HCT116 (cell line): ENCODE measurements at regions not wholly inside any gene's neighbourhood (a gene's known extent, or its start where the extent isn't known, plus 50 kb on each side); places are given as distances from the start of the nearest gene placed in this dataset.
A peak's percentile ranks its signal among the peaks of the same experiment; 100 is the strongest.
"Not testable (repeated sequence)": the region's sequence is repeated elsewhere in the genome, so short reads cannot be mapped to it uniquely, and the experiment has no call there.

Source experiments
- ATAC-seq: fragments of 200-7000 bp; cut with Tn5 transposase; 2 replicates; pipeline ENCODE4 v1.9.1; 2020; ENCODE audit warnings: mild to moderate bottlenecking, moderate library complexity
- BruUV-seq: library from RNA; stranded (reverse); fragments of 400-500 nt; replicated peaks from 2 replicates; lab custom pipeline; 2021; lab: Mats Ljungman, UMichigan
- CTCF ChIA-PET: fragments of 300-600 bp; sonication (Branson Sonifier 250); formaldehyde crosslinking; loops from one replicate; lab custom pipeline; 2021; ENCODE audit warnings: antibody characterized with exemption; lab: Charles Lee
- POLR2A ChIA-PET: fragments of 300-600, 350-600 bp; sonication (Branson Sonifier 250); formaldehyde crosslinking; loops from one replicate; lab custom pipeline; 2021; ENCODE audit warnings: antibody characterized with exemption; lab: Charles Lee
- RAD21 ChIA-PET, 2 experiments: fragments of 300-600 bp; sonication (Branson Sonifier 250); formaldehyde crosslinking; loops; one replicate each; lab custom pipeline; 2023; ENCODE audit warnings: low total read pairs in 2 of 2; ENCODE audit not compliant: uncharacterized antibody in 2 of 2, unreplicated experiment in 2 of 2, low non-redundant PET in 1 of 2; lab: Charles Lee
- DNase-seq: peaks from one replicate; pipeline ENCODE4 v3.0.0-alpha.2; 2010; ENCODE audit warnings: low read depth, low spot score
- H2AFZ ChIP-seq: fragments of 200-600 bp; shearing (Covaris generic), sonication (generic); 2 replicates; pipeline ENCODE4 v1.6.1; 2017; ENCODE audit warnings: low read depth, mixed run types, mixed read lengths, antibody characterized with exemption, low read length; ENCODE audit not compliant: poor library complexity, severe bottlenecking
- H3K27ac ChIP-seq: 2 replicates; pipeline ENCODE4 v1.5.1; 2012; ENCODE audit warnings: low read depth, low read length
- H3K27me3 ChIP-seq: fragments of 200-600 bp; sonication (generic); 2 replicates; pipeline ENCODE4 v1.6.1; 2016; ENCODE audit warnings: mixed run types, low read length, mixed read lengths; ENCODE audit not compliant: insufficient read depth
- H3K36me3 ChIP-seq, 2 experiments: fragments of 200-500 bp in 1 of 2; fragments of 200-600 bp in 1 of 2; sonication (Bioruptor generic) in 1 of 2; sonication (generic) in 1 of 2; 2 replicates each; pipeline versions ENCODE4 v1.5.1 to v1.6.1; 2014 to 2016; ENCODE audit warnings: low read length in 2 of 2, inconsistent platforms in 1 of 2, mixed read lengths in 1 of 2, mixed run types in 1 of 2; ENCODE audit not compliant: insufficient read depth in 2 of 2, control insufficient read depth in 1 of 2
- H3K4me1 ChIP-seq, 2 experiments: fragments of 200-600 bp in 1 of 2; sonication (generic) in 1 of 2; 2 replicates each; pipeline versions ENCODE4 v1.5.1 to v1.6.1; 2012 to 2017; ENCODE audit warnings: low read length in 2 of 2, inconsistent platforms in 1 of 2, mild to moderate bottlenecking in 1 of 2, mixed read lengths in 1 of 2, mixed run types in 1 of 2, moderate library complexity in 1 of 2; ENCODE audit not compliant: insufficient read depth in 2 of 2, control insufficient read depth in 1 of 2
- H3K4me2 ChIP-seq: fragments of 200-600 bp; sonication (generic); 2 replicates; pipeline ENCODE4 v1.6.1; 2017; ENCODE audit warnings: mixed run types, low read length, mixed read lengths
- H3K4me3 ChIP-seq, 2 experiments: fragments of 200-600 bp in 1 of 2; sonication (generic) in 1 of 2; replicated peaks in 1 of 2; 2 replicates each; pipeline ENCODE4 v1.5.1; 2011 to 2016; ENCODE audit warnings: low read length in 2 of 2, control low read depth in 1 of 2, low read depth in 1 of 2, mild to moderate bottlenecking in 1 of 2, mixed read lengths in 1 of 2, mixed run types in 1 of 2
- H3K79me2 ChIP-seq: fragments of 200-600 bp; sonication (generic); 2 replicates; pipeline ENCODE4 v1.6.1; 2017; ENCODE audit warnings: mild to moderate bottlenecking, mixed run types, low read length, moderate library complexity, mixed read lengths; ENCODE audit not compliant: insufficient read depth
- H3K9ac ChIP-seq: fragments of 200-600 bp; sonication (generic); 2 replicates; pipeline ENCODE4 v1.6.1; 2016; ENCODE audit warnings: low read length, mixed read lengths
- H3K9me2 ChIP-seq: fragments of 200-600 bp; sonication (generic), shearing (Covaris generic); 2 replicates; pipeline ENCODE4 v1.6.1; 2017; ENCODE audit warnings: mixed run types, mild to moderate bottlenecking, moderate library complexity; ENCODE audit not compliant: insufficient read depth
- H3K9me3 ChIP-seq, 2 experiments: fragments of 200-500 bp in 1 of 2; fragments of 200-600 bp in 1 of 2; sonication (Bioruptor generic) in 1 of 2; sonication (generic) in 1 of 2; 2 replicates each; pipeline ENCODE4 v1.6.1; 2014 to 2017; ENCODE audit warnings: low read length in 2 of 2, mixed read lengths in 2 of 2, inconsistent platforms in 1 of 2, low read depth in 1 of 2, mild to moderate bottlenecking in 1 of 2, mixed run types in 1 of 2, moderate library complexity in 1 of 2; ENCODE audit not compliant: control insufficient read depth in 1 of 2, insufficient read depth in 1 of 2
- H4K20me1 ChIP-seq: fragments of 200-600 bp; sonication (generic), shearing (Covaris generic); 2 replicates; pipeline ENCODE4 v1.6.1; 2017; ENCODE audit warnings: mixed run types, mild to moderate bottlenecking, moderate library complexity; ENCODE audit not compliant: insufficient read depth
- CBX3 ChIP-seq: IDR thresholded peaks from 2 replicates; pipeline ENCODE4 v1.6.1; 2012; ENCODE audit warnings: low read depth
- CEBPB ChIP-seq: IDR thresholded peaks from 2 replicates; pipeline ENCODE4 v1.6.1; 2012; ENCODE audit warnings: low read depth
- EGR1 ChIP-seq: IDR thresholded peaks from 2 replicates; pipeline ENCODE4 v1.6.1; 2012; ENCODE audit warnings: low read depth
- ELF1 ChIP-seq: IDR thresholded peaks from 2 replicates; pipeline ENCODE4 v1.6.1; 2012; ENCODE audit warnings: low read depth, borderline replicate concordance
- RAD21 ChIP-seq: IDR thresholded peaks from 2 replicates; pipeline ENCODE4 v1.6.1; 2012; ENCODE audit warnings: low read depth, mild to moderate bottlenecking
- SP1 ChIP-seq: IDR thresholded peaks from 2 replicates; pipeline ENCODE4 v1.6.1; 2012; ENCODE audit warnings: low read depth
- intact Hi-C: fragments of 100-400 bp; cut with micrococcal nuclease; formaldehyde crosslinking; loops from 2 replicates; pipeline ENCODE4 v1.10.0; 2022

DNA sequence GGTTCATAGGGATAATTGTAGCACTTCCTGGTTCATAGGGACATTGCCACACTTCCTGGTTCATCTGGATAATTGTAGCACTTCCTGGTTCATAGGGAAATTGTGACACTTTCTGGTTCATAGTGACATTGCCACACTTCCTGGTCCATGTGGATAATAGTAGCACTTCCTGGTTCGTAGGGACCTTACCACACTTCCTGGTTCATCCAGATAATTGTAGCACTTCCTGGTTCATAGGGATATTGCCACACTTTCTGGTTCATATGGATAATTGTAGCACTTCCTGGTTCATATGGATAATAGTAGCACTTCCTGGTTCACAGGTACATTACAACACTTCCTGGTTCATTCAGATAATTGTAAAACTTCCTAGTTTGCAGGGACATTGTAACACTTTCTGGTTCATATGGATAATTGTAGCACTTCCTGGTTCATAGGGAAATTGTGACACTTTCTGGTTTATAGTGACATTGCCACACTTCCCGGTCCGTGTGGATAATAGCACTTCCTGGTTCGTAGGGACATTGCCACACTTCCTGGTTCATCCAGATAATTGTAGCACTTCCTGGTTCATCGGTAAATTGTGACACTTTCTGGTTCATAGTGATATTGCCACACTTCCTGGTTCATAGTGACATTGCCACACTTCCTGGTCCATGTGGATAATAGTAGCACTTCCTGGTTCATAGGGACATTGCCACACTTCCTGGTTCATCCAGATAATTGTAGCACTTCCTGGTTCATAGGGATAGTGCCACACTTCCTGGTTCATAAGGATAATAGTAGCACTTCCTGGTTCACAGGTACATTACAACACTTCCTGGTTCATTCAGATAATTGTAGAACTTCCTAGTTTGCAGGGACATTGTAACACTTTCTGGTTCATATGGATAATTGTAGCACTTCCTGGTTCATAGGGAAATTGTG is 60.8 kb upstream of the CD99 start:
- CTCF ChIA-PET, ATAC-seq, H4K20me1 ChIP-seq, intact Hi-C loops, RAD21 ChIA-PET, H3K9me3 ChIP-seq, H3K4me1 ChIP-seq, H2AFZ ChIP-seq, BruUV-seq, POLR2A ChIA-PET, H3K9ac ChIP-seq, H3K9me2 ChIP-seq, H3K27me3 ChIP-seq: not testable (repeated sequence)
- Histone ChIP-seq H3K79me2 (peaks cover 16% of the 10 kb centered on the region; the same call in 1 of the 2 replicates), H3K36me3 (peaks cover 0 to 14% of the 10 kb centered on the region in 2 experiments; a peak in 1 of 4 replicates), H3K27ac (peak overlapping the region; percentile 65), H3K4me3 (0 out of 4 replicates have a peak overlapping the region, but pooled peaks of 1 of the 2 experiments have one; percentile 11), H3K4me2 (peak overlapping the region; percentile 27; the same call in 1 of the 2 replicates)
- TF ChIP-seq ELF1 (peak; percentile 66), EGR1 (0 out of 2 replicates have a peak, but pooled peaks have one; percentile 18), CEBPB (peak; percentile 35)
- DNase-seq: peak; percentile 32

DNA sequence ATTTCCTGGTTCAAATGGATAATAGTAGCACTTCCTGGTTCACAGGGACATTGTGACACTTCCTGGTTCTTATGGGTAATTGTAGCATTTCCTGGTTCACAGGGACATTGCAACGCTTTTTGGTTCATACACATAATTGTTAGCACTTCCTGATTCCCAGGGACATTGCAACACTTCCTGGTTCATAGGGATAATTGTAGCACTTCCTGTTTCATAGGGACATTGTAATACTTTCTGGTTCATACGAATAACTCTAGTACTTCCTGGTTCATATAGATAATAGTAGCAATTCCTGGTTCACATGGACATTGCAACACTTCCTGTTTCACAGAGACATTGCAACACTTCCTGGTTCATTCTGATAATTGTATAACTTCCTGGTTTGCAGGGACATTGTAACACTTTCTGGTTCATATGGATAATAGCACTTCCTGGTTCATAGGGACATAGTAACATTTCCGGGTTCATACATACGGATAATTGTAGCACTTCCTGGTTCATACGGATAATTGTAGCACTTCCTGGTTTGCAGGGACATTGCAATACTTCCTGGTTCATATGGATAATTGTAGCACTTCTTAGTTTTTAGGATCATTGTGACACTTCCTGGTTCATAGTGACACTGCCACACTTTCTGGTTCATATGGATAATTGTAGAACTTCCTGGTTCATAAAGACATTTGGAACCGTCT is 61.6 kb upstream of the CD99 start:
- ATAC-seq: peak; percentile 50; the same call in 1 of the 2 replicates
- peak overlapping the region; percentile 65 for H3K27ac ChIP-seq
- no peaks in the 10 kb centered on the region for H3K9me3 ChIP-seq
- peaks cover 0 to 7% of the 10 kb centered on the region in 2 experiments; a peak in 1 of 4 replicates for H3K4me1 ChIP-seq
- no peaks in the 10 kb centered on the region for H3K27me3 ChIP-seq
- no peak for DNase-seq
- no TSS peak for BruUV-seq
- no peak for TF ChIP-seq RAD21
- TF ChIP-seq CBX3: peak; percentile 35; the same call in 1 of the 2 replicates
- TF ChIP-seq EGR1: no peak
- TF ChIP-seq SP1: no peak
- TF ChIP-seq CEBPB: peak; percentile 77
- no peak overlapping the region for H2AFZ ChIP-seq
- peaks cover 0 to 14% of the 10 kb centered on the region in 2 experiments; a peak in 1 of 4 replicates for H3K36me3 ChIP-seq
- peak overlapping the region; percentile 27; the same call in 1 of the 2 replicates for H3K4me2 ChIP-seq
- intact Hi-C loops: loop anchor here (5.0 kb wide), 1 partner anchor 1177 kb away; the partner anchor contains the start of gene ASMTL
- RAD21 ChIA-PET: no interaction called here
- peaks cover 16% of the 10 kb centered on the region; the same call in 1 of the 2 replicates for H3K79me2 ChIP-seq
- POLR2A ChIA-PET: no interaction called here
- CTCF ChIA-PET: no interaction called here
- 0 out of 4 replicates have a peak overlapping the region, but pooled peaks of 1 of the 2 experiments have one; percentile 11 for H3K4me3 ChIP-seq
- no peaks in the 10 kb centered on the region for H4K20me1 ChIP-seq
- no peaks in the 10 kb centered on the region for H3K9me2 ChIP-seq
- H3K9ac ChIP-seq: no peak overlapping the region
